Right atrium auricular region (tissue), 2 donors: ENCODE measurements at regions not wholly inside any gene's neighbourhood (a gene's known extent, or its start where the extent isn't known, plus 50 kb on each side); places are given as distances from the start of the nearest gene placed in this dataset.
"Not testable (repeated sequence)": the region's sequence is repeated elsewhere in the genome, so short reads cannot be mapped to it uniquely, and the experiment has no call there.

Source experiments
- DNase-seq: peaks from one replicate; pipeline ENCODE4 v3.0.0-alpha.2; 2019; ENCODE audit warnings: low spot score
- H3K27ac ChIP-seq, 2 donors: fragments of 200-600 bp; sonication (generic); 1 replicate in 1 of 2; 2 replicates in 1 of 2; pipeline ENCODE4 v1.5.1; 2016 to 2019
- H3K27me3 ChIP-seq, 2 donors: fragments of 200-600 bp; sonication (generic); one replicate each; pipeline versions ENCODE4 v1.5.1 to v1.6.0; 2017 to 2019
- H3K36me3 ChIP-seq: fragments of 200-600 bp; sonication (generic); one replicate; pipeline ENCODE4 v1.5.1; 2016
- H3K4me1 ChIP-seq, 2 donors: fragments of 200-600 bp; sonication (generic); one replicate each; pipeline versions ENCODE4 v1.5.1 to v1.6.0; 2017 to 2019
- H3K4me3 ChIP-seq, 2 donors: fragments of 200-600 bp; sonication (generic); 1 replicate in 1 of 2; 2 replicates in 1 of 2; pipeline ENCODE4 v1.5.1; 2017 to 2019; ENCODE audit warnings: mild to moderate bottlenecking in 1 of 2, moderate library complexity in 1 of 2
- H3K9me3 ChIP-seq, 2 donors: fragments of 200-600 bp; sonication (generic); one replicate each; pipeline ENCODE4 v1.5.1; 2019
- CTCF ChIP-seq, 2 donors: fragments of 200-600 bp; sonication (generic); IDR thresholded peaks; one replicate each; pipeline ENCODE4 v1.5.1; 2019; ENCODE audit warnings: antibody characterized with exemption in 2 of 2

DNA sequence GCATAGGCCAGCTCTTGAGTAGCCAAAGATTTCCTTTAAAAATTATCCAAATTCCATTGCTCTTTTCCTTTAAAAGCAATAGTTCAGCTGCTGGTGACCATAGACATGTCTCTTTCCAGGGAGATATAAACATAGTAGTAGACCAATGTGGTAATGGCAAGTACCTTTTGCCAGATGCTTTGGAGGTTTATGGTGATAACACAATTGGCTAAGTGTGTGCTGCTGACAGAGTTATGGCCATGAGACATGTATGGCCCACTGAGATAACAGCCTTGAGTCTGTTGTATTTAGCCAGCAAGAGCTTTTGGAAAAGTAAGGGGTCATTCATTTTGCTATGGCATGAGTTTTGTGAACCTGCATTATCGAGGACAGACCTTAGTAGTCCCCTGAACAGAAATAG, 1146.8 kb downstream of the TUSC7 start:
- Histone ChIP-seq H3K9me3 (no peaks in the 10 kb centered on the region), H3K4me3 (no peak overlapping the region), H3K36me3 (no peaks in the 10 kb centered on the region), H3K27me3 (no peaks in the 10 kb centered on the region), H3K4me1 (no peaks in the 10 kb centered on the region), H3K27ac (no peak overlapping the region)
- TF ChIP-seq CTCF (IDR thresholded peaks at IDR 0.05): no peak
- DNase-seq: no peak

- H3K36me3 ChIP-seq: no peaks in the 10 kb centered on the region
- H3K4me3 ChIP-seq: no peak overlapping the region
- H3K9me3 ChIP-seq: no peaks in the 10 kb centered on the region
- no peak for TF ChIP-seq CTCF (IDR thresholded peaks at IDR 0.05)
- no peak for DNase-seq
- H3K27ac ChIP-seq: no peak overlapping the region
- H3K4me1 ChIP-seq: no peaks in the 10 kb centered on the region
- no peaks in the 10 kb centered on the region for H3K27me3 ChIP-seq
These were observed 1153.6 kb downstream of the TUSC7 start for GRCh38 chr3:117863146-117863545.

GRCh38 chr3:117865338-117865737, 1155.8 kb downstream of the TUSC7 start:
- TF ChIP-seq CTCF (IDR thresholded peaks at IDR 0.05): no peak
- Histone ChIP-seq H3K4me1 (no peaks in the 10 kb centered on the region), H3K27me3 (no peaks in the 10 kb centered on the region), H3K9me3 (no peaks in the 10 kb centered on the region), H3K36me3 (no peaks in the 10 kb centered on the region), H3K27ac (no peak overlapping the region), H3K4me3 (no peak overlapping the region)
- no peak for DNase-seq

DNA sequence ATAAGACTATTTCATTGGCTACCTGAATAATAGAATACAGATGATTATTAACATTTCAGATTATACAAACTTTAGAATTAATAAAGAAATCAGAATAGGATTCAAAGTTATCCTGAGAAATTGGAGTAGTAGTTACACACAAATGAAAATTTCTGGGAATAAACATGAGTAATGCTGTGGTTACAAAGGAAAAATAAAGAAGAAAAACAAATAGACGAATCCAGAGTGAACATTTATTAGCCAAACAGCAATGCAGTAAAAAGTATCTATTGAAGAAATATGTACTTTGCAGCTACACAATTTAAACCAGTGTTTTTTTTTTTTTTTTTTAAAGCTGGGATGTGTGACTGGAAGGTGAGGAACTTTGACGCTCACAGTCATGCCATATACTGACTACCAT, 1159.2 kb downstream of the TUSC7 start:
- Histone ChIP-seq H3K4me1 (no peaks in the 10 kb centered on the region), H3K27ac (no peak overlapping the region), H3K4me3 (no peak overlapping the region), H3K9me3 (no peaks in the 10 kb centered on the region), H3K36me3 (no peaks in the 10 kb centered on the region), H3K27me3 (no peaks in the 10 kb centered on the region)
- no peak for DNase-seq
- no peak for TF ChIP-seq CTCF (IDR thresholded peaks at IDR 0.05)

DNA sequence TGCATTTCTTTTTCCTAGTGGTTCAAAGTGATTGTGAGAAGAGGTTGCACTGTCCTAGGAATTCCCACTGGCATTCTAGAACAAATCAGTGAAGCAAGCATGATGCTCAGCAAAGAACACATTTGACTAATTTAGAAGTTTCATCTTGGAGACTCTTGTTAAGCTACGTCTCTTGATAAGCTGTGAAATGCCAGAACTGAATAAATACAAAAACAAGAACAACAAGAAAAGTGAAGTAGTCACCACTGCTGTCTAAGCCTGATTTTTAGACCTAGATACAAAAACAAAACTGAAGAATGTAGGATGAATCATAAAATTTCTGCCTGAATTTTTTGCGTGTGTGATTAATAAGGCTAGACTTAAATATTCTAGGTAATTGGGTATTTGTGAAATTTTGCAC, 1162.4 kb downstream of the TUSC7 start:
- DNase-seq: no peak
- H3K4me3 ChIP-seq: no peak overlapping the region
- H3K27me3 ChIP-seq: no peaks in the 10 kb centered on the region
- no peak overlapping the region for H3K27ac ChIP-seq
- H3K9me3 ChIP-seq: no peaks in the 10 kb centered on the region
- H3K36me3 ChIP-seq: no peaks in the 10 kb centered on the region
- no peaks in the 10 kb centered on the region for H3K4me1 ChIP-seq
- no peak for TF ChIP-seq CTCF (IDR thresholded peaks at IDR 0.05)

DNA sequence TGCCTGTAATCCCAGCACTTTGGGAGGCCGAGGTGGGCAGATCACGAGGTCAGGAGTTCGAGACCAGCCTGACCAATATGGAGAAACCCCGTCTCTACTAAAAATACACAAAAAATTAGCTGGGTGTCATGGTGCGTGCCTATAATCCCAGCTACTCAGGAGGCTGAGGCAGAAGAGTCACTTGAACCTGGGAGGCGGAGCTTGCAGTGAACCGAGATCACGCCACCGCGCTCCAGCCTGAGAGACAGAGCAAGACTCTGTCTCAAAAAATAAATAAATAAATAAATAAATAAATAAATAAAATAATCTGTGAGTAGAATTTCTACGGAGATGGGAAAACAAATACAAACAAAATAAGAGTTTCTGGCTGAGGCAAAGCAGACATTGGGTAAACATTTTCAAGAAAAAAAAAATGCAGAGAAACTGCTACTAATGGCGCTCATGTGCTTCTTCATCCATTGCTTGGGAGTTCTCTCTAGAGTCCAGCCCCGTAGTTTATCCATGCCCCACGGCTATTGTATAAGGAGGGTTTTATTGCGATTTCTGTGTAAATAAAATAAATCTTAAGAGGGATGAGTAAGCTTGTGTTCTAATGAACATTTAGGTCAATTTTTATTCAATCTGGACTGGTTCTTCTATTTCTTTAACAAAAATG, 1161.9 kb downstream of the IGSF11 start:
- H3K9me3 ChIP-seq, H3K27me3 ChIP-seq, DNase-seq, H3K4me3 ChIP-seq, H3K27ac ChIP-seq, H3K36me3 ChIP-seq, H3K4me1 ChIP-seq: not testable (repeated sequence)
